Keratinocyte (primary cell): ENCODE measurements at regions not wholly inside any gene's neighbourhood (a gene's known extent, or its start where the extent isn't known, plus 50 kb on each side); places are given as distances from the start of the nearest gene placed in this dataset.

Experiments
- CTCF ChIP-seq, 3 experiments: IDR thresholded peaks in 1 of 3; conservative IDR thresholded peaks in 1 of 3; optimal IDR thresholded peaks in 1 of 3; 2 replicates in 2 of 3; 3 replicates in 1 of 3; pipeline versions ENCODE3 to v1.5.1; 2011; ENCODE audit warnings: low read length in 3 of 3, mild to moderate bottlenecking in 3 of 3, moderate library complexity in 2 of 3, control low read depth in 1 of 3, inconsistent platforms in 1 of 3; ENCODE audit not compliant: insufficient read depth in 2 of 3; ENCODE audit errors: extremely low read depth in 1 of 3
- EZH2 ChIP-seq: IDR thresholded peaks from one replicate; pipeline ENCODE4 v1.6.1; 2012; ENCODE audit warnings: inconsistent platforms, mild to moderate bottlenecking, low read length, moderate library complexity

- TF ChIP-seq EZH2 (no peak), CTCF (optimal IDR thresholded peaks at IDR 0.05 in 1 of 3, IDR thresholded peaks at IDR 0.05 in 1 of 3, conservative IDR thresholded peaks at IDR 0.05 in 1 of 3; ENCODE audit: extremely low read depth in 1 of 3, insufficient read depth in 2 of 3, low read length in 3 of 3) (no peak)
Measured at GRCh38 chr5:96330530-96331140, 102.4 kb downstream of the PCSK1 start.
